ENCODE measurements at regions not wholly inside any gene's neighbourhood (a gene's known extent, or its start where the extent isn't known, plus 50 kb on each side); places are given as distances from the start of the nearest gene placed in this dataset.

DNA sequence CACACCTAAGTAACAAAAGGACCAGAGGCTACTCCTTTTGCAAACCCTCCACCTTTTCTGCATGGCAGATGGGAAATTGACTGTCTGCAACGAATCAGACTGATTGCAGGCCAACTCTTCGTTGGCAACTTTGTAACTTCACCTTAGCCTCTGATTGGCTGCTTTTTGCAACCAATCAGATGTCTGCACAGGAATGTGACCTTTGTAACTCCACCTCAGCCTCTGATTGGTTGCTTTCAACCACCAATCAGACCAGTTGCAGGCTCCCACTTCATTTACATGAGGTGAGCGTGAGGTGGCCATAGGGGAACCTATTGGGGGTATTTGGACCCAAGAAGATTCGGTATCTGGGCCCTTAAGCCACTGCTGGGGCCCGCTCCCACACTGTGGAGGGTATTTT lies 209.0 kb downstream of the EN1 start:
- TF ChIP-seq, protein P1, sequence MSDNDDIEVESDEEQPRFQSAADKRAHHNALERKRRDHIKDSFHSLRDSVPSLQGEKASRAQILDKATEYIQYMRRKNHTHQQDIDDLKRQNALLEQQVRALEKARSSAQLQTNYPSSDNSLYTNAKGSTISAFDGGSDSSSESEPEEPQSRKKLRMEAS (IDR thresholded peaks at IDR 0.05; ENCODE audit: low read depth, low read length) = no peak
- TF ChIP-seq, protein P2, sequence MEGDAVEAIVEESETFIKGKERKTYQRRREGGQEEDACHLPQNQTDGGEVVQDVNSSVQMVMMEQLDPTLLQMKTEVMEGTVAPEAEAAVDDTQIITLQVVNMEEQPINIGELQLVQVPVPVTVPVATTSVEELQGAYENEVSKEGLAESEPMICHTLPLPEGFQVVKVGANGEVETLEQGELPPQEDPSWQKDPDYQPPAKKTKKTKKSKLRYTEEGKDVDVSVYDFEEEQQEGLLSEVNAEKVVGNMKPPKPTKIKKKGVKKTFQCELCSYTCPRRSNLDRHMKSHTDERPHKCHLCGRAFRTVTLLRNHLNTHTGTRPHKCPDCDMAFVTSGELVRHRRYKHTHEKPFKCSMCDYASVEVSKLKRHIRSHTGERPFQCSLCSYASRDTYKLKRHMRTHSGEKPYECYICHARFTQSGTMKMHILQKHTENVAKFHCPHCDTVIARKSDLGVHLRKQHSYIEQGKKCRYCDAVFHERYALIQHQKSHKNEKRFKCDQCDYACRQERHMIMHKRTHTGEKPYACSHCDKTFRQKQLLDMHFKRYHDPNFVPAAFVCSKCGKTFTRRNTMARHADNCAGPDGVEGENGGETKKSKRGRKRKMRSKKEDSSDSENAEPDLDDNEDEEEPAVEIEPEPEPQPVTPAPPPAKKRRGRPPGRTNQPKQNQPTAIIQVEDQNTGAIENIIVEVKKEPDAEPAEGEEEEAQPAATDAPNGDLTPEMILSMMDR (IDR thresholded peaks at IDR 0.05; ENCODE audit: low read depth, low read length) = no peak
